HG03378 (cell line): ENCODE measurements at regions not wholly inside any gene's neighbourhood (a gene's known extent, or its start where the extent isn't known, plus 50 kb on each side); places are given as distances from the start of the nearest gene placed in this dataset.

Experiments used
- ATAC-seq: cut with Tn5 transposase; IDR thresholded peaks from one replicate; pipeline ENCODE4 v1.9.1; 2021; ENCODE audit warnings: mild to moderate bottlenecking, moderate library complexity; ENCODE audit not compliant: unreplicated experiment

- ATAC-seq = no peak
Measured at GRCh38 chr2:109070290-109070689, 58.7 kb upstream of the SH3RF3 start.

- no peak for ATAC-seq
Measured at GRCh38 chr2:109069331-109070194, 59.4 kb upstream of the SH3RF3 start.

- no peak for ATAC-seq
Measured at GRCh38 chr2:109068811-109069210, 60.2 kb upstream of the SH3RF3 start.

GRCh38 chr2:109067631-109068125 lies 61.3 kb upstream of the SH3RF3 start:
- ATAC-seq = no peak

GRCh38 chr2:109066917-109067597 lies 61.9 kb upstream of the SH3RF3 start:
- no peak for ATAC-seq

GRCh38 chr2:109066501-109066900 lies 62.5 kb upstream of the SH3RF3 start:
- ATAC-seq = no peak

- ATAC-seq = no peak
Measured at GRCh38 chr2:109065391-109065734, 63.6 kb upstream of the SH3RF3 start.

- no peak for ATAC-seq
Measured at GRCh38 chr2:109064660-109065390, 64.2 kb upstream of the SH3RF3 start.

GRCh38 chr2:109062859-109063700 lies 65.9 kb upstream of the SH3RF3 start:
- ATAC-seq = no peak

GRCh38 chr2:109062145-109062858 lies 66.7 kb upstream of the SH3RF3 start:
- ATAC-seq = no peak

- no peak for ATAC-seq
Measured at GRCh38 chr2:109061736-109062135, 67.3 kb upstream of the SH3RF3 start.

GRCh38 chr2:109060496-109060895 lies 68.5 kb upstream of the SH3RF3 start:
- ATAC-seq = no peak

- ATAC-seq = no peak
Measured at GRCh38 chr2:109059474-109060165, 69.4 kb upstream of the SH3RF3 start.

- ATAC-seq = no peak
Measured at GRCh38 chr2:109058802-109059201, 69.8 kb upstream of the EDAR start.

- ATAC-seq = no peak
Measured at GRCh38 chr2:109058191-109058632, 69.2 kb upstream of the EDAR start.

GRCh38 chr2:109057686-109058085 lies 68.7 kb upstream of the EDAR start:
- ATAC-seq = no peak

GRCh38 chr2:109055435-109055834 lies 66.4 kb upstream of the EDAR start:
- no peak for ATAC-seq

- ATAC-seq = no peak
Measured at GRCh38 chr2:109054865-109055264, 65.8 kb upstream of the EDAR start.

- ATAC-seq = no peak
Measured at GRCh38 chr2:109053716-109054115, 64.7 kb upstream of the EDAR start.
